KMS-11 (cell line): ENCODE measurements at regions not wholly inside any gene's neighbourhood (a gene's known extent, or its start where the extent isn't known, plus 50 kb on each side); places are given as distances from the start of the nearest gene placed in this dataset.
"Not testable (repeated sequence)": the region's sequence is repeated elsewhere in the genome, so short reads cannot be mapped to it uniquely, and the experiment has no call there.

ENCODE experiments used
- H2AFZ ChIP-seq: fragments of 200-600 bp; sonication (generic); 2 replicates; pipeline ENCODE4 v1.6.1; 2016; ENCODE audit warnings: antibody characterized with exemption, mixed run types, low read depth
- H3K27ac ChIP-seq: fragments of 200-600 bp; sonication (generic); 2 replicates; pipeline ENCODE4 v1.6.1; 2016; ENCODE audit warnings: mild to moderate bottlenecking, mixed run types
- H3K27me3 ChIP-seq: fragments of 200-600 bp; sonication (generic); 2 replicates; pipeline ENCODE4 v1.6.1; 2017; ENCODE audit warnings: mild to moderate bottlenecking, low read depth, mixed run types, moderate library complexity; ENCODE audit not compliant: insufficient read depth
- H3K36me3 ChIP-seq: fragments of 200-600 bp; sonication (generic); 2 replicates; pipeline ENCODE4 v1.6.1; 2017; ENCODE audit warnings: mild to moderate bottlenecking, mixed run types; ENCODE audit not compliant: insufficient read depth
- H3K4me1 ChIP-seq: fragments of 200-600 bp; sonication (generic); 2 replicates; pipeline ENCODE4 v1.6.1; 2016; ENCODE audit warnings: mild to moderate bottlenecking, low read depth, mixed run types; ENCODE audit not compliant: poor library complexity, severe bottlenecking
- H3K4me2 ChIP-seq: fragments of 200-600 bp; sonication (generic); 2 replicates; pipeline ENCODE4 v1.7.0; 2016; ENCODE audit warnings: mild to moderate bottlenecking, mixed run types
- H3K4me3 ChIP-seq: fragments of 200-600 bp; sonication (generic); IDR thresholded peaks from 2 replicates; pipeline ENCODE4 v1.6.1; 2017; ENCODE audit warnings: low read depth, low read length, mixed read lengths; ENCODE audit not compliant: insufficient read depth
- H3K79me2 ChIP-seq: fragments of 200-600 bp; sonication (generic); 2 replicates; pipeline ENCODE4 v1.6.1; 2016; ENCODE audit warnings: low read depth, mixed run types; ENCODE audit not compliant: insufficient read depth
- H3K9ac ChIP-seq: fragments of 200-600 bp; sonication (generic); 2 replicates; pipeline ENCODE4 v1.6.1; 2016; ENCODE audit warnings: mild to moderate bottlenecking, mixed run types
- H4K20me1 ChIP-seq: fragments of 200-600 bp; sonication (generic); 2 replicates; pipeline ENCODE4 v1.6.1; 2016; ENCODE audit warnings: mild to moderate bottlenecking, mixed run types; ENCODE audit not compliant: insufficient read depth
- CTCF ChIP-seq: fragments of 200-600 bp; sonication (generic); conservative IDR thresholded peaks from 2 replicates; pipeline ENCODE4 v1.6.1; 2017; ENCODE audit warnings: low read depth, mild to moderate bottlenecking, antibody characterized with exemption, low read length, moderate library complexity, mixed read lengths

DNA sequence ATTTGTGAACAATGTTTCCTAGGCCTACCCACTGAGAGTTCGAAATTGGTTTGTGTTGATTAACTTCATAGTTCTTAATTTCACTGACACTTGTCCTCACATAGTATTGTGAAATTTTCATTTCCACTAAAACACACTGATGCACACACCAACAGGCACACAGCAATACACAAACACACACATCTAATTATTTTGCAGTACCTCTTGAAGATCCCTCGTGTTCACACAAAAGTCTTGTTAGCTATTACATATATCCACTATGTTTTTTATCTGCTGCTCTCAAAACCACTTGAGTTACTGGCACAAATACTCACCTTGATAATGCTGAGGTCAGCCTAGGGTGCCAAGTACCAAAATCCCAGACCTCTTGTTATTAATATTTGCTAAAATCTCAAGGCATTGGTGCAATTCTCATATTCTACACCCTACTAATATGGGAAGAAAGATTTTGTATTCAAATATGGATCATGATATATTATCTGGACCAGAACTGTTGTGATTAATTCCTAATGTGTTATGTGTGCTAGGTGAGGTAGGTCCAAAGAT is 767.4 kb upstream of the CDH10 start:
- H3K4me2 ChIP-seq: no peak overlapping the region
- H3K4me1 ChIP-seq: no peaks in the 10 kb centered on the region
- H3K9ac ChIP-seq: no peak overlapping the region
- H3K27me3 ChIP-seq: no peaks in the 10 kb centered on the region
- TF ChIP-seq CTCF: no peak
- no peak overlapping the region for H3K27ac ChIP-seq
- no peaks in the 10 kb centered on the region for H3K79me2 ChIP-seq
- no peak overlapping the region for H3K4me3 ChIP-seq
- H4K20me1 ChIP-seq: no peaks in the 10 kb centered on the region
- no peaks in the 10 kb centered on the region for H3K36me3 ChIP-seq
- H2AFZ ChIP-seq: no peak overlapping the region

DNA sequence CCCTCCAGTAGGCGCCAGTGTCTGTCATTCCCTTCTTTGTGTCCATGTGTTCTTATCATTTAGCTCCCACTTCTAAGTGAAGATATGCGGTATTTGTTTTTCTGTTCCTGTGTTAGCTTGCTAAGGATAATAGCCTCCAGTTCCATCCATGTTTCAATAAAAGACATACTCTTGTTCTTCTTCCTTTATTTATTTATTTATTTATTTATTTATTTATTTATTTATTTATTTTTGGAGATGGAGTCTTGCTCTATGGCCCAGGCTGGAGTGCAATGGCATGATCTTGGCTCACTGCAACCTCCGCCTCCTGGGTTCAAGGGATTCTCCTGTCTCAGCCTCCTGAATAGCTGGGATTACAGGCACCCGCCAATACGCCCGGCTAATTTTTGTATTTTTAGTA is 762.6 kb upstream of the CDH10 start:
- not testable (repeated sequence) for H3K36me3 ChIP-seq, H3K9ac ChIP-seq, H3K27me3 ChIP-seq, H3K27ac ChIP-seq, H3K4me2 ChIP-seq, H3K4me3 ChIP-seq, H3K79me2 ChIP-seq, H3K4me1 ChIP-seq, H4K20me1 ChIP-seq, H2AFZ ChIP-seq

DNA sequence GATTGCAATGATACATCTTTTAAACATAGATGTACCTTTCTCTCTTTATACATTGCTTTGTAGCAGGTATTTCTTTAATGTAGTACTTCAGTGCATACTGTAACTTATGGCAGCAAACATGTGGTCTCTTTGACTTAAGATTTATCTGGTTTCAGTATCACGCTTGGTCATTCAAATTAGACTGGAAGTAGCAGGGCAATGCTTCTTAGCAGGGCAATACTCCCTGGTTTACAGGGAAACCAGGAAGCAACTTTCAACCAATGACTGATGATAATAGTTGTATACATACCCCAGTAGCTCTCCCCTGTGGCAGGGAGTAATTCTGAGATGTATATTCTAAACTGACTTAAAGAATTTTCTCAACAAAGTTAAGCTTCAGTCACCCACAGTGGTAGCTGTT is 761.1 kb upstream of the CDH10 start:
- no peaks in the 10 kb centered on the region for H3K36me3 ChIP-seq
- no peaks in the 10 kb centered on the region for H3K4me1 ChIP-seq
- H3K9ac ChIP-seq: no peak overlapping the region
- no peak overlapping the region for H2AFZ ChIP-seq
- H3K27me3 ChIP-seq: no peaks in the 10 kb centered on the region
- H3K4me3 ChIP-seq: no peak overlapping the region
- no peak for TF ChIP-seq CTCF
- no peaks in the 10 kb centered on the region for H3K79me2 ChIP-seq
- no peak overlapping the region for H3K27ac ChIP-seq
- H4K20me1 ChIP-seq: no peaks in the 10 kb centered on the region
- no peak overlapping the region for H3K4me2 ChIP-seq

DNA sequence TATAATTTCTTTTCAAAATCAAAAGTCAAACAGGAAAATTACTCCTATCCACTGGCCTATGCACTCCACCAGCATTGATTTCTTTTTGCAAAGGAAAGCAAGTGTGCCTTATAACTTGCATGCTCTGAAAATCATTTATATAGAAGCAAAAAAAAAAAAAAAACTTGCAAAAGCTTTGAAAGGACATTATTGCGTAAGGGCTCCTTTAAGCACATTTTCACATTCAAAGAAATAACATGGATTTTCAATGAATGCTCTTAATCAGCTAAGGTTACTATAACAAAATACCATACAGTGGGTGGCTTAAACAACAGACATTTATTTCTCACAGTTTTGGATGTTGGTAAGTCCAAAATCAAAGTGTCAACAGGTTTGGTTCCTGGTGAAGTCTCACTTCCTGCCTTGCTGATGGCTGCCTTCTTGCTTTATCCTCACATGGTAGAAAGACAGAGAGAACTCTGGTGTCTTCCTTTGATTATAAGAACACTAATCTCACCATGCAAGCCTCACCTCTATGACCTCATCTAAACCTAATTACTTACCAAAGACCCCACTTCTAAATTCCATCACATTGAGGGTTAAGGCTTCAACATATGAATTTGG is 755.2 kb upstream of the CDH10 start:
- Histone ChIP-seq H3K9ac (no peak overlapping the region), H2AFZ (no peak overlapping the region), H4K20me1 (no peaks in the 10 kb centered on the region), H3K27me3 (no peaks in the 10 kb centered on the region), H3K4me2 (no peak overlapping the region), H3K4me1 (no peaks in the 10 kb centered on the region), H3K36me3 (no peaks in the 10 kb centered on the region), H3K79me2 (no peaks in the 10 kb centered on the region), H3K27ac (no peak overlapping the region), H3K4me3 (no peak overlapping the region)
- no peak for TF ChIP-seq CTCF

GRCh38 chr5:25393957-25394356 is 749.2 kb upstream of the CDH10 start:
- H3K79me2 ChIP-seq: no peaks in the 10 kb centered on the region
- H3K4me1 ChIP-seq: no peaks in the 10 kb centered on the region
- H3K27ac ChIP-seq: no peak overlapping the region

More at GRCh38 chr5:25393957-25394356, 749.2 kb upstream of the CDH10 start:
- Histone ChIP-seq H3K27me3 (no peaks in the 10 kb centered on the region), H3K36me3 (no peaks in the 10 kb centered on the region), H3K4me3 (no peak overlapping the region), H2AFZ (no peak overlapping the region), H3K9ac (no peak overlapping the region), H4K20me1 (no peaks in the 10 kb centered on the region), H3K4me2 (no peak overlapping the region)
- TF ChIP-seq CTCF: no peak
